ENCODE measurements at regions not wholly inside any gene's neighbourhood (a gene's known extent, or its start where the extent isn't known, plus 50 kb on each side); places are given as distances from the start of the nearest gene placed in this dataset.

- TF ChIP-seq POLR2A (IDR thresholded peaks at IDR 0.05) = no peak
- TF ChIP-seq CTCF (IDR thresholded peaks at IDR 0.05) = no peak
These were observed 129.2 kb upstream of the USP15 start for GRCh38 chr12:62130834-62131552.
